ENCODE measurements at regions not wholly inside any gene's neighbourhood (a gene's known extent, or its start where the extent isn't known, plus 50 kb on each side); places are given as distances from the start of the nearest gene placed in this dataset.

DNA sequence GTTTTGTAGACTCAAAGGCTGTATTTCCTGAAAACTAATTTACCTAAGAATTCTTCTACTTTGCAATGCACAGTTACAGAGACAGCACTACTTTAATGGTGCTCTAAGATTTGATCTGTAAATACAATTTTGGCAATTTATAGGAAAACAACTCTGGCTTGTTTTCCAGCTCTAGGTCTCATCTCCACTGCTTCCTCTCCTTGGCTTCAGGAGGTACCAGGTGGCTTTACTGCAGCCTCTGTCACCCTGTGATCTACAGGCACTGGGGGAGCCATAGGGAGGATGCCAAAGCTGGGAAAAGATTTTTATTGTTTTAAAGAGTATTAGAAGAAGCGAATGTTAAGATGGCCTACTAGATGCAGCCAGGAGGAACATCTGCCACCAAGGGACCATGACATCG is 1563.6 kb downstream of the OLFM4 start:
- Histone ChIP-seq H3K9ac (replicated peaks; ENCODE audit: extremely low read depth, insufficient read depth, low read length) (no peak overlapping the region), H3K36me3 (ENCODE audit: control insufficient read depth in 2 of 2, extremely low read depth in 1 of 2, insufficient read depth in 2 of 2, low read length in 2 of 2) (no peaks in the 10 kb centered on the region), H3K79me2 (ENCODE audit: control insufficient read depth, insufficient read depth, low read length) (no peaks in the 10 kb centered on the region), H3K4me1 (ENCODE audit: control insufficient read depth, extremely low read depth, insufficient read depth, low read length) (no peaks in the 10 kb centered on the region), H3K9me3 (replicated peaks; ENCODE audit: control insufficient read depth, insufficient read depth, low read length) (peaks cover 5% of the 10 kb centered on the region), H3K4me3 (replicated peaks in 1 of 3; ENCODE audit: insufficient read depth in 1 of 3, low read depth in 1 of 3, low read length in 3 of 3) (no peak overlapping the region), H2AFZ (ENCODE audit: low read depth, low read length) (no peak overlapping the region), H4K20me1 (replicated peaks; ENCODE audit: control insufficient read depth, extremely low read depth, insufficient read depth, low read length) (no peaks in the 10 kb centered on the region), H3K27ac (ENCODE audit: insufficient read depth, low read depth, low read length) (no peak overlapping the region), H3K9me1 (replicated peaks; ENCODE audit: control insufficient read depth, extremely low read depth, insufficient read depth, low read length) (no peaks in the 10 kb centered on the region), H3K4me2 (ENCODE audit: insufficient read depth, low read length) (no peak overlapping the region), H3K27me3 (ENCODE audit: control insufficient read depth in 2 of 2, insufficient read depth in 2 of 2, low read length in 2 of 2) (no peaks in the 10 kb centered on the region)
- ChIA-PET POLR2A (no interaction called here), CTCF (no interaction called here)
- no peak for DNase-seq (ENCODE audit: low read depth, low spot score)
- TF ChIP-seq FOS (IDR thresholded peaks at IDR 0.05; ENCODE audit: borderline replicate concordance, insufficient read depth, low read length) (no peak), JUN (IDR thresholded peaks at IDR 0.05; ENCODE audit: borderline replicate concordance, insufficient read depth, insufficient read length, low read depth) (no peak), POLR2AphosphoS5 (IDR thresholded peaks at IDR 0.05; ENCODE audit: insufficient read depth, low read depth, low read length) (no peak), EZH2 (IDR thresholded peaks at IDR 0.05; ENCODE audit: borderline replicate concordance, low read depth, low read length, severe bottlenecking) (no peak), POLR2A (IDR thresholded peaks at IDR 0.05; ENCODE audit: low read depth, low read length) (no peak), CTCF (IDR thresholded peaks at IDR 0.05; ENCODE audit: extremely low read depth in 1 of 2, insufficient read depth in 1 of 2, low read depth in 1 of 2, low read length in 2 of 2) (no peak), MYC (IDR thresholded peaks at IDR 0.05; ENCODE audit: low read depth, low read length) (no peak), MAX (IDR thresholded peaks at IDR 0.05; ENCODE audit: insufficient read depth, insufficient read length) (no peak), GATA2 (IDR thresholded peaks at IDR 0.05; ENCODE audit: insufficient read depth, insufficient read length, low read depth, low read length) (no peak)
- no TSS peak for BruUV-seq (replicated peaks)
- dilution Hi-C loops (cut with MboI; ENCODE audit: extremely low pct_ligation_motif_present, low sequenced_read_pairs) = no loop called here
- no peak for FAIRE-seq
- intact Hi-C loops (cut with micrococcal nuclease) = no loop called here
